ENCODE measurements at regions not wholly inside any gene's neighbourhood (a gene's known extent, or its start where the extent isn't known, plus 50 kb on each side); places are given as distances from the start of the nearest gene placed in this dataset.

DNA sequence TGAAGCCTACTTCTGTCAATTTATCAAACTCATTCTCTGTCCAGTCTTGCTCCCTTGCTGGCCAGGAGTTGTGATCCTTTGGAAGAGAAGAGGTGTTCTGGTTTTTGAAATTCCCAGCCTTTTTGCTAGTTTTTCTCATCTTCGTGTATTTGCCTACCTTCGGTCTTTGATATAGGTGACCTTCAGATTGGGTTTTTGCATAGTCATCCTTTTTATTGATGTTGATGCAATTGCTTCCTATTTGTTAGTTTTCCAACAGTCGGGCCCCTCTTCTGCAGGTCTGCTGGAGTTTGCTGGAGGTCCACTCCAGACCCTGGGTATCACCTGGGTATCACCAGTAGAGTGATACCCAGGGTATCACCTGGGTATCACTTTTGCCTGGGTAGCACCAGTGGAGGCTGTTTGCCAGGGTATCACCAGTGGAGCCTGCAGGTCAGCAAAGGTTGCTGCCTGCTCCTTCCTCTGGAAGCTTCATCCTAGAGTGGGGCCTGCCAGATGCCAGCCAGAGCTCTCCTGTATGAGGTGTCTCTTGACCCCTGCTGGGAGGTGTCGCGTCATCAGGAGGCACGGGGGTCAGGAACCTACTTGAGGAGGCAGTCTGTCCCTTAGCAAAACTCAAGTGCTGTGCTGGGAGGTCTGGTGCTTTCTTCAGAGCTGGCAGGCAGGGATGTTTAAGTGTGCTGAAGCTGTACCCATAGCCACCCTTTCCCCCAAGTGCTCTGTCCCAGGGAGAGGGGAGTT, 684.2 kb downstream of the PCDH18 start:
- FAIRE-seq: no peak

DNA sequence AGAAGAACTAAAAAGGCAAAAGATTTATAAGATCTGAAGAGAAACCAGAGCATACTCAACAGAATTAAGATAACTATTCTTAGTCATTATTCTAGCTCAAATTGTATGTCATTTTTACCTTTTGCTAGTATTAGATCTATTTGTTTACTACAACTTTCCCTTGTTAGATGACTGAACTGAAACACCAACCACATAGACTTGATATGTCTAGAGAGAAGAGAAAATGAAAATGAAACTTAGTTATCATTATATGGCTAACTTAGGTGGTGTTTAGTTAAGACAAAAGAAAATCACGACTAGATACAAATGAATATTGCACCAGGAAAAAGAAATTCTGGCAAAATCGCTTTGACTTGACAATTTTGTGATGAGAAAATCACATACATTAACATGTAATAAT, 690.8 kb downstream of the PCDH18 start:
- no peak overlapping the region for H3K27ac ChIP-seq
- no peak overlapping the region for H3K4me3 ChIP-seq
- WGBS, 2 donors: 41 to 51% methylated on average over 2 of the region's 2 CpGs
- TF ChIP-seq, protein P1, sequence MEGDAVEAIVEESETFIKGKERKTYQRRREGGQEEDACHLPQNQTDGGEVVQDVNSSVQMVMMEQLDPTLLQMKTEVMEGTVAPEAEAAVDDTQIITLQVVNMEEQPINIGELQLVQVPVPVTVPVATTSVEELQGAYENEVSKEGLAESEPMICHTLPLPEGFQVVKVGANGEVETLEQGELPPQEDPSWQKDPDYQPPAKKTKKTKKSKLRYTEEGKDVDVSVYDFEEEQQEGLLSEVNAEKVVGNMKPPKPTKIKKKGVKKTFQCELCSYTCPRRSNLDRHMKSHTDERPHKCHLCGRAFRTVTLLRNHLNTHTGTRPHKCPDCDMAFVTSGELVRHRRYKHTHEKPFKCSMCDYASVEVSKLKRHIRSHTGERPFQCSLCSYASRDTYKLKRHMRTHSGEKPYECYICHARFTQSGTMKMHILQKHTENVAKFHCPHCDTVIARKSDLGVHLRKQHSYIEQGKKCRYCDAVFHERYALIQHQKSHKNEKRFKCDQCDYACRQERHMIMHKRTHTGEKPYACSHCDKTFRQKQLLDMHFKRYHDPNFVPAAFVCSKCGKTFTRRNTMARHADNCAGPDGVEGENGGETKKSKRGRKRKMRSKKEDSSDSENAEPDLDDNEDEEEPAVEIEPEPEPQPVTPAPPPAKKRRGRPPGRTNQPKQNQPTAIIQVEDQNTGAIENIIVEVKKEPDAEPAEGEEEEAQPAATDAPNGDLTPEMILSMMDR (IDR thresholded peaks at IDR 0.05): no peak
- ATAC-seq (no peak), DNase-seq (no peak), FAIRE-seq (no peak)
- H3K9me3 ChIP-seq: no peaks in the 10 kb centered on the region
- no peaks in the 10 kb centered on the region for H3K36me3 ChIP-seq
- intact Hi-C loops (cut with DNase I): no loop called here
- no peaks in the 10 kb centered on the region for H3K27me3 ChIP-seq
- H3K4me1 ChIP-seq: no peaks in the 10 kb centered on the region

More for the DNA sequence above, 684.2 kb downstream of the PCDH18 start:
- TF ChIP-seq, protein P1 (IDR thresholded peaks at IDR 0.05): no peak
- Histone ChIP-seq H3K27ac (no peak overlapping the region), H3K4me1 (no peaks in the 10 kb centered on the region), H3K9me3 (no peaks in the 10 kb centered on the region), H3K27me3 (no peaks in the 10 kb centered on the region), H3K36me3 (no peaks in the 10 kb centered on the region), H3K4me3 (no peak overlapping the region)
- DNase-seq: peak in 1 of 6 donors; percentile 23
- intact Hi-C loops (cut with DNase I): no loop called here
- ATAC-seq: no peak
- WGBS, 2 donors: 74 to 85% methylated on average over 6 of the region's 6 CpGs

DNA sequence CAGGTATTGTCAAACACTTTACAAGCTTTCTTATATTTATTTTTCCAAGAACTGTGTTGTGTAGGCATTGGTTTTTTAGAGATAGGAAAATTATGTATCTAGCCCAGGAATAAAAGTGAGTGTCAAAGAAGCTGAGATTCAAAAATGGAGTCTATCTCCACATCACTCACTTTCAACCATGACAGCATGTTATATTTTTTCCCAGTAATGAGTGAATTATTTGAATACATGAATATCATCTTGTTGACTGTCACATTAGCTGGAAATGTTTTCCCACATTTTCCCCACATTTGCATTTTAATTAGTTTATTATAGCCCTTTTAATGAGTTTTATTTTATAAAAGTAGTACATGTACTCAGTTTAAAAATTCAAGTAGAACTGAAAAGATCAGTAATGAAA, 693.7 kb downstream of the PCDH18 start:
- intact Hi-C loops (cut with DNase I): no loop called here

DNA sequence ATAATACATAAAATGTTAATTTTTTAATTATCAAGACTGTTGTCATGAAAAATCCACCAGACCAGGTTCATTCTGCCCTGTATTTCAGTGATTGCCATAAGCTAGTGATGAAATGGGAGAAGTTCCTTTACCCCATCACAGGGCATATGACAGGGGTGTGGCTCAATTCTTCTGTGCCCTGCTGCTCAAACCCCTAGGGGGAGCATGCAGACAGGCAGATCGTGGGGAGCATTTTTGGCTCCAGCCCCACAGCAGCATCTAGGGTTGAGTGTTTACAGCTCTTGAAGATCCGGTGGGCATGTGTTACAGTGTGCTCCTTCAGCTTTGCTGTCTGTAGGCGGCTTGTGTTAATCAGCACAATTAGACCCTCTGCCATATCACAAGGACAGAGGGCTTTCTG, 700.7 kb downstream of the PCDH18 start:
- no peak for FAIRE-seq
- no peak for ATAC-seq
- 63 to 67% methylated on average over 3 of the region's 3 CpGs for WGBS, 2 donors
- no peak for DNase-seq
- no peak overlapping the region for H3K4me3 ChIP-seq
- H3K4me1 ChIP-seq: no peaks in the 10 kb centered on the region
- no peak overlapping the region for H3K27ac ChIP-seq
- H3K9me3 ChIP-seq: no peaks in the 10 kb centered on the region
- intact Hi-C loops (cut with DNase I): no loop called here
- TF ChIP-seq, protein P1 (IDR thresholded peaks at IDR 0.05): no peak
- no peaks in the 10 kb centered on the region for H3K27me3 ChIP-seq
- no peaks in the 10 kb centered on the region for H3K36me3 ChIP-seq

More for the DNA sequence above, 693.7 kb downstream of the PCDH18 start:
- Histone ChIP-seq H3K4me1 (no peaks in the 10 kb centered on the region), H3K36me3 (no peaks in the 10 kb centered on the region), H3K27me3 (no peaks in the 10 kb centered on the region), H3K27ac (no peak overlapping the region), H3K9me3 (no peaks in the 10 kb centered on the region), H3K4me3 (no peak overlapping the region)
- no peak for ATAC-seq
- no peak for DNase-seq
- no peak for FAIRE-seq
- TF ChIP-seq, protein P1 (IDR thresholded peaks at IDR 0.05): no peak

DNA sequence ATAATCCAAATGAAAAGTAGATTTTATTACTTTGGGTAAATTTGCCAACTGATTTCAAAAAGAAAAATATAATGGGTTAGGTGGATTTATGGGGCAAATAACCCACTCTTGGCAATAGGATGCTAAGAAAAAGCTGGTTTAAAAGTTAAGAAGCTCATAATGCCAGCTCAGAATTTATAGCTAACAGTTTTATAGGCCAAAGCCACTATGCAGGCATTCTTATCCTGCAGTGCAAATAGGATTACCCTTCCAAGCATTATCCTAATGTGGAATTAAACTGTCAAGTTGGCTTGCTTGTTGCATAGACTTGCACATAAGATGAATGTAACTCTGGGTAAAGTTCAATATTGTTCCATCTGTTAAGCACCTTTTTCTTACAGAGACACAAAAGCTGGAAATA, 703.0 kb downstream of the PCDH18 start:
- Histone ChIP-seq H3K4me1 (no peaks in the 10 kb centered on the region), H3K4me3 (no peak overlapping the region), H3K27ac (no peak overlapping the region), H3K36me3 (no peaks in the 10 kb centered on the region), H3K9me3 (no peaks in the 10 kb centered on the region), H3K27me3 (no peaks in the 10 kb centered on the region)
- ATAC-seq: no peak
- TF ChIP-seq, protein P1 (IDR thresholded peaks at IDR 0.05): no peak
- DNase-seq: no peak
- no peak for FAIRE-seq
- intact Hi-C loops (cut with DNase I): no loop called here
